ENCODE measurements at regions not wholly inside any gene's neighbourhood (a gene's known extent, or its start where the extent isn't known, plus 50 kb on each side); places are given as distances from the start of the nearest gene placed in this dataset.

DNA sequence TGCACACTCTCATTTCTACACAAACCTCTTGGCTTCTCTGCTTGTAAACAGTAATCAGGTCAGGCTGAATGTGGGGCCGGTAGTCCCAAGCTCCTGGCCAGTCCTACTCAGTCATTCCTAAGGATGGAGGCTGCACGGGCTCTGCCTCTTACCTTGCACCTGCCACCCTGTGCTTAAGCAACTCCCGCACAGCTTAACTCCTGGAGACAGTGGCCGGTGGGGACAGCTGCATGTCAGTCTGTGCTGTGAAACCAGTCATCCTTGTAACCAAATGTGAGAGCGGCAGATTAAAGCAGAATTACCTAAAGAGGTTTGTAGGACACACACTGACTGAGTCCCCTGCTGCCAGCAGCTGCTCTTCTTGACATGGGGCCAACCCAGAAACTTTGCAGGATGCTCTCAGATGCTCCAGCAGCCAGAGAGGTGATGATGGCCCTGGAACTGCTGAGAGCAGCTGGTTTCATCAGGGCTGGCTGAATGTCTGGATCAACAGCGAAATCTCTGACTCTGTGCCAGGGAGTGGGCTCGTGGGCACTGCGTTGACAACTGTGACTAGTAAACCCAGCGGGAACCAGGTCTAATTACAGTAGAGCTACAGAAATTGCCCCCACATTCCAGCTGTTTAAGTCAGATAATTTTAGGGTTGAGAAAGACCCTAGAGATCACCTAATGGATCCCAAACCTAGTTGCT, 123.7 kb downstream of the ANAPC4 start:
- TF ChIP-seq, protein P1, sequence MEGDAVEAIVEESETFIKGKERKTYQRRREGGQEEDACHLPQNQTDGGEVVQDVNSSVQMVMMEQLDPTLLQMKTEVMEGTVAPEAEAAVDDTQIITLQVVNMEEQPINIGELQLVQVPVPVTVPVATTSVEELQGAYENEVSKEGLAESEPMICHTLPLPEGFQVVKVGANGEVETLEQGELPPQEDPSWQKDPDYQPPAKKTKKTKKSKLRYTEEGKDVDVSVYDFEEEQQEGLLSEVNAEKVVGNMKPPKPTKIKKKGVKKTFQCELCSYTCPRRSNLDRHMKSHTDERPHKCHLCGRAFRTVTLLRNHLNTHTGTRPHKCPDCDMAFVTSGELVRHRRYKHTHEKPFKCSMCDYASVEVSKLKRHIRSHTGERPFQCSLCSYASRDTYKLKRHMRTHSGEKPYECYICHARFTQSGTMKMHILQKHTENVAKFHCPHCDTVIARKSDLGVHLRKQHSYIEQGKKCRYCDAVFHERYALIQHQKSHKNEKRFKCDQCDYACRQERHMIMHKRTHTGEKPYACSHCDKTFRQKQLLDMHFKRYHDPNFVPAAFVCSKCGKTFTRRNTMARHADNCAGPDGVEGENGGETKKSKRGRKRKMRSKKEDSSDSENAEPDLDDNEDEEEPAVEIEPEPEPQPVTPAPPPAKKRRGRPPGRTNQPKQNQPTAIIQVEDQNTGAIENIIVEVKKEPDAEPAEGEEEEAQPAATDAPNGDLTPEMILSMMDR (conservative IDR thresholded peaks at IDR 0.05 in 1 of 2, IDR thresholded peaks at IDR 0.05 in 1 of 2; ENCODE audit: extremely low read depth in 1 of 2, insufficient read depth in 1 of 2, low read depth in 1 of 2, low read length in 2 of 2), result no peak
- TF ChIP-seq EZH2 (IDR thresholded peaks at IDR 0.05; ENCODE audit: borderline replicate concordance, low read length), result no peak
